OCI-M2 (cell line): ENCODE measurements at regions not wholly inside any gene's neighbourhood (a gene's known extent, or its start where the extent isn't known, plus 50 kb on each side); places are given as distances from the start of the nearest gene placed in this dataset.
A peak's percentile ranks its signal among the peaks of the same experiment; 100 is the strongest.

Experiments used
- DNase-seq: peaks from one replicate; lab custom pipeline; 2025; ENCODE audit not compliant: unreplicated experiment; lab: John Stamatoyannopoulos, UW

- DNase-seq, result no peak
Measured at GRCh38 chr4:104763554-104764222, 269.0 kb upstream of the CXXC4 start.

- DNase-seq, result no peak
Measured at GRCh38 chr4:104766676-104767075, 272.0 kb upstream of the CXXC4 start.

DNA sequence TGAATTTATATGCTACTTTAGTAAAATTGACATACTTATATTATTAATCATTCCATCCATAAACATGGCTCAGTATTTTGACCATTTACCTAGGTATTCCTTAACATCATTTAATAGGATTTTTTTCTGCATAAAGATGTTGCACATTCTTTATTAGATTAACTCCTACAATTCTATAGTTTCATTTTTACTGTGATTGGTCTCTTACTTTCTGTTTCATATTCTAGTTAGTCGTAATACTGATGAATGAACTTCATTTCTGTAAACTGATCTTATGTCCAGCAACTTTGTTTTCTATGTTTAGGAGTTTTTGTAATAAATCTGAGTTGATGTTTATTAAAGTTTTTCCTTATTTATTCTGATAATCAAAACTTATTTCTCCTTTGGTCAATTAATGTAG, 278.2 kb upstream of the CXXC4 start:
- no peak for DNase-seq

DNA sequence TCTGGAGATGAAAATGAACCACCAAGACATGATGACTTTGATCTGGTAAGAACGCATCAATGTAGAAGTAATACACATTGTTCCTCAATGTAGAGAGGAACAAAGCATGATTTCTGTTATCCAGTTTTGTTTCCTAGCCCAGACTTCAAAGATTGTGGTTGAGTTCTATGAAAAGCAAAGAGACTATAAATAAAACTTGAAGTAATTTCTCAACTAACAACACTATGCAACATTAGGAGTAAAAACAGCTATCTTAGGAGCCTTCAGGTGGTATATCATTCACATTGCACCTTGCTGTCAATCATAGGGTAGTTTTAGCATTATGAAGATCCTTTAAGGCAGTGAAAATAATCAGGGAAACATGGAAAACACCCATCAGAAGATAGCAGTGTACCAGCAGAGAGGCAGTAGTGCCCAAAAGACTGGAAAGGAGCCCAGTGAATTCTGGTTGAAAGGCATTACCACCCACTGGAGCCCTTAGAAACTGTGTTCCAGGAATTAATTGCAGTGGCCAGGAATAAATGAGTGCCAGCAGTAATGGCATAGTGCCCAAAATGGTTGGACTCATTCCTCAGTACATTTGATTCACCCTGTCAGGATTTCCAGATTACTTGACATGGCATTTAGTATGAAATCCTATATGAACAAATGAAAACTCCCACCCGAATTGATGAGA, 300.7 kb upstream of the CXXC4 start:
- no peak for DNase-seq

- no peak for DNase-seq
Measured at GRCh38 chr4:104811727-104812126, 317.0 kb upstream of the CXXC4 start.

DNA sequence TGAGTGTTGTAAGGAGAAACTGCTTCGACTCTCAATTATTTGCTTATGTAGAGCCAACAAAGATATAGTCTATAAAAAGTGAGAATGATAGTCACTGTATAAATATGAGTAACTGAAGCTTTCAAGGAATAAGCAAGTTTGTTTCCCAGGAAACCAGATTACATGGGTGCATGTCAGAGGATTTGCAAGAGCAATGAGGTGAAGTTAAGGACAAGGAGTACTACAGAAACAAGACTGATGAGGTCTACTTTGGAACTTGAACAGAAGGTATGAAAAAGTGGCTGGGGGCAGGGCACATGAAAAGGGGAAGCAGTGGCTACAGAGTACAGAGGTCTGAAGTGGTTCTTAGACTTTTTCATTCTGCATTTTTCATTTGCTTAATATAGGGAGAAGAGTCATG, 321.0 kb upstream of the CXXC4 start:
- DNase-seq, result no peak

GRCh38 chr4:104818579-104818978, 323.9 kb upstream of the CXXC4 start:
- no peak for DNase-seq

- no peak for DNase-seq
Measured at GRCh38 chr4:104826171-104826570, 320.5 kb upstream of the TET2 start.

DNA sequence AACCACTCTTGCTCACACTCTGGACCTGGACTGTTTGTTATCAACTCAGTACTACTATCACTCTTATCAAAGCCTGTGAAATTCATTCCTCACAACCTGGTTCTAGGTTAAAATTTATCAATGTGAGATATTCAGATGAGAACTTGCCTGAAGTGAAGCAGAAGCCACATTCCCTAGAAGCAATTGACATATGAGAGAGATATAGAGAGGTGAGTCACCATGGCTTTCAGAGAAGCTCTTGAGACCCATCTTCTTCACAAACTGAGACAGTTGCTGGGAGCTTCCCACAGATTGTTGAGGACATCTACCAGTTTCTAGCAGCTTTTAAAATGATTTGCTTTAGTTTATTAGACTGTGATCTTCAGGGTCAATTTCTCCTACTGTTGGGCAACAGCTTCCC, 316.9 kb upstream of the TET2 start:
- DNase-seq, result no peak

DNA sequence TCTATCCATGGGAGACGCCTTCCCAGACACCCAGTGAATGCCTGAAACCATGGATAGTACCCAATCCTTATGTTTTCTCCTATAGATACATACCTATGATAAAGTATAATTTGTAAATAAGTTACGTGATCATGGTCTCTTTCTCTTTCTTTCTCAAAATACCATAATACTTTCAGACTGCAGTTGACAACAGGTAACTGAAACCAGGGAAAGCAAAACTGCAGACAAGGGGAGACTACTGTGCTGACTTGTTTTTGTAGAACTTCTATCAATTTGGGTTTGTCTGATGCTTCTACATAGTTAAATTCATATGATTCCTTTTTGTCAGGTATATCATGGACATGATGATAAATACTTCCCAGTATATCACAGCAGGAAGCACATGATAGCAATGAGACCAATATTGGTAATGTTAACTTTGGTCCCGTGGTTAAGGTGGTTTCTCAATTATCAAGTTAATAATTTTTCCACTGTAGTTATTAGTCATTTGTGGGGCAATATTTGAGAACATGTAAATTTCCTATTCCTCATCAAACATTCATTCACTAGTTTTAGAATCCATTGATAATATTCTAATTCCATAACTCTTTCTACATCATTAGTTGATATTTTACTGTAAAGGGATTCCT, 298.0 kb upstream of the TET2 start:
- DNase-seq, result no peak

GRCh38 chr4:104859601-104860237, 287.0 kb upstream of the TET2 start:
- no peak for DNase-seq

DNA sequence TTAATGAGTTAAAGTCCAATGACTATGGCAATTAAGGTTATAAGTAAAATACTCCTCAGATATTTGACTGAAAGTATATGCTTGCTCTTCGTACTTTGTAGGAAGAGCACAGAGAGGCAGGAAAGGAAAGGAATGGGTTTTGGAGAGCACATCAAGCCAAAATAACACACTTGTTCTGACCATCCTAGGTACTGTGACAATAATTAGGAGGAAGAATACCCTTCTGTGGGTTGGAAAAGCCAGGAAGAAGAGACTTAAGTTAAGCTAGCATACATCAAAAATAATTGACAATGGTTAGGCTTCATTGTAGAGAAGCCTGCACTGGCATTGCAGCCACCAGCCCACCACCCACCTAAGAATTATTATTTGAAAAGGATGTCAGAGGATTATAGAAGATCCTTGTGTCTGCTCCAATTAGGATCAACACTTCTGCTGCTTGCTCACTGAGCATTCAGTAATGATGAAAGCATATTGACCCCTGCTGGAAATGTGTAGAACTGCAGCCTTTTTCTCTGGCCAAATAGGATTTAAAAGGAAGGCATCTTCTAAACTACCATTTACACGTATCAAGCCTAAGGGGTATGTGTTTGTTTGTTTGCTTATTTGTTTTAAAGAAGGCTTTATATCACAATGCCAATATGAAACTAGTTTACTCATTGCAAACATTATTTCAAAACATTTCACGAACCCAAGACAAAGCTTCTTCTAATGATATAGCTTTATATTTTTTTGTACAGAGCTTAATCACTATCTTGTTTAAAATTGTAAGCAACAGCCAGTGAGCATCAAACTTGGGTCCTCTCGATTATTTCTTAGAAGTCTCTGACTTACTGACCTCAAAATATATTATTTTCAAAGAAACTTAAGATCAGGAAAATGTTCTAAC, 286.2 kb upstream of the TET2 start:
- peak; percentile 41 for DNase-seq

DNA sequence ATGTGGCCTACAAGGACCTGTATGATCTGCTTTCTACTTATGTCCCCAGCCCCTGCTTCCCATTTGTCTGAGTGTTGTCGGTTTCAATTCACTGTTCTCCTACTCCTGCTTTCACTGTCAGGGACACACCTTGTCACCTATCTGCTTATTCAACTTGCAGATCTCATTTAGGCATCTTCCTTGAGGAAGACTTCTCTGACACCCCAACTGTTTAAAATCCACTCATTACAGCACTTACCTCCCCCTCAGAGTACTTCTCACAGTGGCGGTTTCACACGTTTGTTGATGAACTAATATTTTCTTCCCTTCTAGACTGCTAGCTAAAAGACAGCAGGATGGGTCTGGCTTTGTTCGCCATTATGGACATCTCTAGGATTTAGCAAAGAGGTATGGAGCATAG, 279.9 kb upstream of the TET2 start:
- DNase-seq, result no peak

- no peak for DNase-seq
Measured at GRCh38 chr4:104868533-104868932, 278.1 kb upstream of the TET2 start.

DNA sequence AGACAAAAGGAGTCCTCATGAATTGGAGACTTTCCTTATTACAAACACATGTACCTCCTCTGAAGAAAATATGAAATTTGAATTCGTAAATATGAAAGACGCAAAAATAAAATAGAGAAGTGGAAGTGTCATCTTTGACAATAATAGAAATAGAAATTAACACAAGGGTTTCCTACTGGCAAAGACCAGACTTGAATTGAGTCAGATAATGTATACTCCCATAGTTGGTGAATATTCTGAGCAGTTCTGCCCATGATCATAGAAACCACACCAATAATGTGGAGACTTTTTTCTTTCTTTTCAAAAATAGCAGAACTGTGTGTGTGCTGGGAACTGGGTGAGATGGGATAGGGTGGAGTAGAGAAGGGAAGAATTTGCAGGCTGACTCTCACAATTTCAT, 277.7 kb upstream of the TET2 start:
- no peak for DNase-seq

DNA sequence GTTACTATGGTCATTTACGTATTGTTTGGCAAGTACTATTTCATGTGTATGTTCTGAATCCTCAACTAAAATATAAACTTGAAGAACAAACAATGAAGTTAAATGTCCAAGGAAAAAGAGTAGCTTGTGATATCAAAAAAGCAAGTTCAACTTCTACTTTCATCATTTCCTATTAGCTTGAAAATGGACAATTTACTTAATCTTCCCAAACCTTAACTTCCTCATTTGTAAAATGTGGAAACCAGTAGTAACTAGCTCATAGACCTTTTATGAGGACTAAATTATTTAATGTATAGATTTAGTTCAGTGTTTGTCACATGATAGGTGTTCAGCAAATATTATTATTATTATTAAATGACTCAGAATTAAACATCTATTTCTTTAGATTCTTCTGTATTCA, 276.8 kb upstream of the TET2 start:
- DNase-seq, result no peak

GRCh38 chr4:104870495-104871233, 276.0 kb upstream of the TET2 start:
- no peak for DNase-seq

DNA sequence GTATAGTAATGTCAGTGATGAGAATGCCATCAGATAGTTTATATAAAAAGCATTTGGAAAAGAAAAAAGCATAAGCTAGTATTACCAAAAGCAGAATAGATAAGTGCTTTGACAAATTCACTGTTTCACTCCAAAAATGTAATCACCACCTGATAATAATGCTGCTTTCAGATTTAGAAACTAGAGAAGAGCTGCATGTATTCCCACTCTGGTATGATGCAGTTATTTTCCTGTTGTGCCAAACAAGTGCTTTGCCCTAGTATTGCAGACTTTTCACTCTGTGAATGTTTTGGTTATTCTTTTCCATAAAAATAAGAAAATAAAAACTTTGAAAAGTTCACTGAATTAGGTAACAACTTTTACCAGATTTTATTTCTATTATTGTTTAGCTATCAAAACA, 267.7 kb upstream of the TET2 start:
- no peak for DNase-seq

- no peak for DNase-seq
Measured at GRCh38 chr4:104879367-104879766, 267.3 kb upstream of the TET2 start.

- DNase-seq, result no peak
Measured at GRCh38 chr4:104879854-104880253, 266.8 kb upstream of the TET2 start.
